Right lobe of liver (tissue), 4 donors: ENCODE measurements at regions not wholly inside any gene's neighbourhood (a gene's known extent, or its start where the extent isn't known, plus 50 kb on each side); places are given as distances from the start of the nearest gene placed in this dataset.

Experiments
- CTCF ChIP-seq, 4 donors: fragments of 200-600 bp in 3 of 4; fragments of 450-650 bp in 1 of 4; IDR thresholded peaks; one replicate each; pipeline versions ENCODE4 v1.5.1 to v1.8.0; 2016 to 2022; ENCODE audit warnings: antibody characterized with exemption in 4 of 4, mild to moderate bottlenecking in 2 of 4
- POLR2A ChIP-seq: fragments of 450-650 bp; IDR thresholded peaks from one replicate; pipeline ENCODE4 v1.6.1; 2017; ENCODE audit warnings: antibody characterized with exemption, mild to moderate bottlenecking
- donor health status: DM: no; HTN: no; CAD: no.
- donor health status: DM: no; HTN: no; CAD: no.
- donor health status: DM: no; HTN: yes; CAD: no.

GRCh38 chr5:25415970-25416369, 771.2 kb upstream of the CDH10 start:
- TF ChIP-seq CTCF (IDR thresholded peaks at IDR 0.05), result no peak
- no peak for TF ChIP-seq POLR2A
